HUDEP-2 (cell line): ENCODE measurements at regions not wholly inside any gene's neighbourhood (a gene's known extent, or its start where the extent isn't known, plus 50 kb on each side); places are given as distances from the start of the nearest gene placed in this dataset.
A peak's percentile ranks its signal among the peaks of the same experiment; 100 is the strongest.

Experiments
- DNase-seq, 76 experiments: peaks; one replicate each; lab custom pipeline; 2025; ENCODE audit not compliant: unreplicated experiment in 76 of 76; lab: John Stamatoyannopoulos, UW

DNA sequence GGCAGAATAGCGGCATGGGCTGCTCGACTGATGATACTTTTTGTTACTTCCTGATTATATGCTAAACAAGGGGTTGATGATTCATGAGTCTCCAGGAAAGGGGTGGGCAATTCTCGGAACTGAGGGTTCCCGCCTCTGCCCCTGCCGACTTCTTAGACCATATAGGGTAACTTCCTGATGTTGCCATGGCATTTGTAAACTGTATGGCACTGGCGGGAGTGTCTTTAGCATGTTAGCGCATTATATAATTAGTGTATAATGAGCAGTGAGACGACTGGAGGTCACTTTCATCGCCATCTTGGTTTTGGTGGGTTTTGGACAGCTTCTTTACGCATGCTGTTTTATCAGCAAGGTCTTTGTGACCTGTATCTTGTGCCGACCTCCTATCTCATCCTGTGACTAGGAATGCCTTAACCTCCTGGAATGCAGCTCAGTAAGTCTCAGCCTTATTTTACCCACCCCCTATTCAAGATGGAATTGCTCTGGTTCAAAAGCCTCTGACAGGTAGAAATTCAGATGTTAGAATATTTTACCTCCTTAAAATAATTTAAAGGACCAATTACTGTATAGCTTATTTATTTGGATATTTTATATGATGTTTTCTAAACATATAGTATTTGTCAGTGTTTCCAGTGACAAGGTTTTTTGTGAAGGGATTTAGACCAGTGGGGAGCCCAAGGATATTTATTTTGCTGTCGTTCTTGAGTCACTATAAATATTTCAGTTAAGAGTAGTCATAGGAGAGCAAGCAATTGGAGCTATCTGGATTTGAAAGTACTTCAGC lies 90.1 kb upstream of the PIK3CG start:
- peak in 21 of 76 experiments; percentile 1 to 64 (median 12) for DNase-seq

DNA sequence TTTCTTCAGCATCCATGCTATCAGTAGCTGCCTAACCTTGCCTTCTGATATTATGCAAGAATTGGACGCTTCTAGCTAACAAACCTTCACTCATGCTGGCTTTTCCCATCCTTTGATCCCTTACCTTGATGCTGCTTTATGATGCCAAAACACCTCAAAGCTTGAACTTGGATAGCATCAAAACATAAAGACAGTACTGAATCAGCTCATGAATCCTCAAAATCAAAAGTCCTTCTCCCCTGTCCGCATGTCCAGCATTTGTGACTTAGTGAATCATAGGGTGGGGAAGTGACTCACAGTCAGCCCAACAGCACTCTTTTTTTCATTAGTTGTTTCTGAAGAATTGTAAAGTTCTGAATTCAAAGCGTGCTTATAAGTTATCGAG lies 89.5 kb upstream of the PIK3CG start:
- DNase-seq, result peak in 1 of 76 experiments; percentile 9

DNA sequence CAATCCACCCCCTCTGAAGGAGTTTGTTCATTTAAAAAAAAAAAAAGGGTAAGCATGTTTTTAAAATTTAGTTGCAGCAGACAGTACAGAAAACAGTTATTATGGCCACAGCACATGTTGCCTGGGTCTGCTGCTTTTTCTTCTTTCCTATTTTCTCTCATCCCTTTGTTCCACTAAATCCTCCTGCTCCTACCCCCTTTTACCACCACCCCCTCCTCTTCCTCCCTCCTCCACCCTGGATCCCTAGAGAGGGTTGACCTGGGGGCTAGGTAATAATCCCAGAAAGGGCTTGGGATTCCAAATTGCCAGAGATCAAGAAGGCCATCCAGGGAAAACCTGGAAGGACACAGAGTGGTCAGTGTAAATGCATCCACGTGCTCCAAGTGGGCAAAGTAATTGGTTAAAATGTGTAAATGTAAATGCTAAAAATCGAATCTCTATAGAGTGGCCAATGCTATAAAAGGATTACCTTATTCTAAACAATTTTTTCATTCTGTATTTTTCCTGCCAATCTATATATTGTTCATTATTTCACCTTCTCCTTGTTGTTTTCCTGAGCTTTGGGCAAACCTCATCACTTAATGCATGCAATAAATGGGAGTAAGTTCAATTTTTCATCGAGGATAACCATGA lies 89.0 kb upstream of the PIK3CG start:
- DNase-seq, result no peak

DNA sequence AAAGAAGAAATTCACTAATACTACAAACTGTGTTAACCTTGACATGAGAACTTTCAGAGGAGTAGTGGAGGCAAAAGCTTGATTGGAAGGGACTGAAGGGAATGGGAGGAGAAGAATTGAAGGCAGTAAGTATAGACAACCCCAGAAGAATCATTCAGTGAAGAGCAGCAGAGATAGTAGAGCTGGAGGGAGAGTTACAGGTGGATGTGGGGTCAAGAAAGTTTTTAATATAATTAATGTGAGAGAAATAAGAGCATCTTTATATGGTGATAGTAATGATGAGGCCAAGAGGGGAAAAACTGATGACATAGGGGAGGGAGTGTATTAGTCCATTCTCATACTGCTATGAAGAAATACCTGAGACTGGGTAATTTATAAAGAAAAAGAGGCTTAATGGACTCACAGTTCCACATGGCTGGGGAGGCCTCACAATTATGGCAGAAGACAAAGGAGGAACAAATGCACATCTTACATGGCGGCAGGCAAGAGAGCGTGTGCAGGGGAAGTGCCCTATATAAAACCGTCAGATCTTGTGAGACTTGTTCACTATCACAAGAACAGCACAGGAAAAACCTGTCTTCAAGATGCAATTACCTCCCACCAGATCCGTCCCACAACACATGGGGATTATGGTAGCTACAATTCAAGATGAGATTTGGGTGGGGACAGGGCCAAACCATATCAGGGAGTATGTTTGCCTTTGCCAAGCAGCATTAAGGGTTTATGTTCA lies 88.3 kb upstream of the PIK3CG start:
- DNase-seq, result no peak

DNA sequence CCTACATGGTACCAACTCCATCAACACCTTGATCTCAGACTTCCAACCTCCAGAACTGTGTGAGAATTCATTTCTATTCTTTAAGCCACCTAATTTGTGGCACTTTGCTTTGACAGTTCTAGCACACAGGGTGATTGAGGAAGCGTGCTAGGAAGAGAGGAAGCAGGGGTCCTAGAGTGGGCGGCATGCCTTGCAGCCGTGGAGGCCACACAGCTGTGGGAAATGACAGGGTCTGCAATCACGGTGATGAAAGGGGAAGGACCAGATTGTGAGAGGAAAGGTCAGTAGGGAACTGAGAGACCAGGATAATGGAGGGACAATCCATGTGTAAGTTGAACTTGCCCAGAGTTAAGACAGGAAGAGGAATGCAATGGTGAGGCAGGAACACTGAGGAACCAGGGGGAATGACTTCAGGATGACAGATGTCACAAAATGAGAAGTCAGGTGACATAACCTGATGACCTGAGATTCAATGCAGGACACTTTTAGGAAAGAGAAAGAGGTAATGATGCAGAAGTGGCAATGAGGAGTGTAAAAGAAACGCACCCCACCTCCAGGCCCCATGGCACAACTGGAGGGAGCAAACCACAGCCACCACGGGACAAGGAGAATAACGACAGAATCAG lies 87.3 kb upstream of the PIK3CG start:
- no peak for DNase-seq

DNA sequence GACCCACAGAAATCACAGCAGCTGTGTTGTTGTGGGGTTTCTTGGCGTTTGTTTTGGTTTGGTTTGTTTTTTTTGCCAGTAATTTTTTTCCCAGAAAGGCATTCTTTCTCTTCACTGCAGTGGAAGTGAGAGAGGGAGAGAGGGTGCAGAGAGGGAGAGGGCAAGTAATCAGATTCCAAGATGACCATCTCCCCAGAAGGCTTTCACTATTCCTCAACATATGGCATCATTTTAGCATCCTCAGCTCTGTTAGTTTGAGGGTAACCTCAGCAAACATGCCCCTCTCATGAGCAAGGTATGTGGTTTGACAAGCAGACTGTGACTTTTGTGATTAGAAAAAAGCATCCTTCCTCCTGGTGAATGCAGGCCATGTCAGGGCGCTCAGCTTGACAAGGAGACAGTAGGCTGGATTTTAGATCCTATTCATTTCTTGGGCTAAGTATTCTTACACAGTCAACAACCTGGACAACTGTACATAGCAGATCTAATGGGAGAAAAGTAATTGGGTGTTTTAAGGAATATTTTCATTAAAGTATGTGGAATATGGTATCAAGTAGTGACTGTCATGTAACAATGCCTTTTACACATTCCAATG lies 86.3 kb upstream of the PIK3CG start:
- no peak for DNase-seq

DNA sequence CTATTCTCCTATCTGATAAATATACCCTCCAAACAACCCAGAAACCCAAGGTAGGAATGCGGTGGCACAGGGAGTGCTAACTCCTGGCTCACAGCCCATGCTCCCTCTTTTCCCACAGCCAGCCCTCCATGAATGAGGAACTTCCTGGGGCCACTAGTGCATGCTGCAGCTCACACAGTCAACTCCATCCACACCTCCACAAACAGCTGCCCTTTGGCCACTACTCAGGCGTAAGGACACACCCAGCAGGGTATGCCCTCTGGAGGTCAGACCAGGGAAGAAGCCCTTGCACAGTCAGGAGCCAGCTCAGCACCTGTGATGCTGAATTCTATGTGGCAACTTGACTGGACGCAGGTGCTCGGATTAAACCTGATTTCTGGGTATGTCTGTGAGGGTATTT lies 85.2 kb upstream of the PIK3CG start:
- DNase-seq, result peak in 6 of 76 experiments; percentile 2 to 25 (median 10)

DNA sequence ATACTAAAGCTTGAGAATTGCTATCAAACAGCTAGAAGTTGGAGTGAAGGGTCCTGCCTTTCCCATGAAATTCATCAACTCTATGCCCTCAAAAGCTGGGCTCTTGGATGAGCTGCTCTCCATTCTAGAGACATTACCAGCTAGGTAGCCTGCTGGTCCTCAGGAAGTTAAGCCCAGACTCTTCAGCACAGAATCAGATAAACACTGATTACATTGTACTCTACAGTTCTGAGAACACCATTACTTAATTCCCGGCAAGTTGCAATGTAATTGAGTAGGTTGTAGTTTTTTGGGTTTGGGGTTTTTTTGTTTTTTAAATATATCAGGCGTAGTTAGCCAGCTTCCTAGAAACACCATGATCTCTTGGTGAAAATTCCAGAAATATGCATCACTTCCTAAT lies 84.1 kb upstream of the PIK3CG start:
- no peak for DNase-seq

DNA sequence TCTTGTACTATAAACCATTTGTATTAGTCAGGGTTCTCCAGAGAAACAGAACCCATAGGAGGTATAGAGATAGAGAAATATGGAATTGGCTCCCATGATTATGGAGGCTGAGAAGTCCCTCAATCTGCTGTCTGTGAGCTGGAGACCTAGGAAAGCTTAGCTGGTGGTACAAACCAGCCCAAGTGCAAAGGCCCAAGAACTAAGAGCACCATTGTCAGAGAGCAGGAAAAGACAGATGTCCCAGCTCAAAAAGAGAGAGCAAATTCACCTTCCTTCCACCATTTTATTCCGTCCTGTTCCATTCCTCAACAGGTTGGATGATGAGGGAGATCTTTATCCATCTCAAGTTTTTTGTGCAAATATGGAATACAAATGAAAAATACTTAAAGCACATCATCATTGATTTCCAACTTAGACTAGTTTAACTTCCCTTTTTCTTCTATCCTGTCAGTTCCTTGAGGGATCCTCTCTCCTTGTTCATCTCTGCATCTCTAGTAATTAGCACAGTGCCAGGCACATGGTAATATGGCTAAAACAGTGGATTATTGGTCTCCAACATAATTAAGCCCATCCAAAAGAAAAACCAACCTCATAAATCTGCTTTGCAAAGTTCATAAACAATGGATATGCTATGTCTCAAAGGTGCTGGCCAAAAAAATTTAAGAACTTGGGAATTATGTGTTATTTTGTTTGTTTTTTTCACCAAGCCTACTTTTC lies 83.1 kb upstream of the PIK3CG start:
- no peak for DNase-seq

DNA sequence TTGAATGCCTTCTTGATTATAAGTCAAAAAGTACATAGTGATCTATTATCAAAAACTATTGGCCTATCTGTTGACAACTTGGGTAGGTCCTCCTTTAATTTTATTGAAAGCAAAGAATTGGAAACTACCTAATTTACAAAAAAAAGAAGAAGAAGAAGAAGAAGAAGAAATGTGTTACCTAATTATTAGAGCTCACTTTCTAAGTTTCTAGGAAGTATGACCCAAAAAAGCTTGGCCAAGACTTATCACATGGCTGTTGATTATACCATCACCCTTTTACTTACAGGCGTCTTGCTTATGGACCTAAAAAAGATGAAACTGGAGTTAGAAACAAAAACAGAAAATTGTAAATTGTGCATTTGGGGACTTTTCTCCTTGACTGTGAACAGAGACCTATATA lies 81.8 kb upstream of the PIK3CG start:
- DNase-seq, result no peak

DNA sequence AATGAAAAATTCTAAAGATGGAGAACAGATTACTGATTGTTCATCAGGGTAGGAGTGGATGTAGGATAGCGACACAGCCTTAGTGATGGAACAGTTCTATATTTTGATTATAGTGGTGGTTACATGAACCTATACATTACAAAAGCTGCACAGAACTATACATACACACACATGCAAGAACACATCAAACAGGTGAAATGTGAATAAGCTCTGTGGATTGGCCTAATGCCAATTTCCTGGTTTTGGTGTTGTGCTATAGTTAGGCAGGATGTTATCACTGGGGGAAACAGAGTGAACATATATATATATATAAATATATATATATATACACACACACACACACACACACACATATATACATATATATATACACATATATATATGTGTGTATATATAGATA lies 76.4 kb upstream of the PIK3CG start:
- no peak for DNase-seq

DNA sequence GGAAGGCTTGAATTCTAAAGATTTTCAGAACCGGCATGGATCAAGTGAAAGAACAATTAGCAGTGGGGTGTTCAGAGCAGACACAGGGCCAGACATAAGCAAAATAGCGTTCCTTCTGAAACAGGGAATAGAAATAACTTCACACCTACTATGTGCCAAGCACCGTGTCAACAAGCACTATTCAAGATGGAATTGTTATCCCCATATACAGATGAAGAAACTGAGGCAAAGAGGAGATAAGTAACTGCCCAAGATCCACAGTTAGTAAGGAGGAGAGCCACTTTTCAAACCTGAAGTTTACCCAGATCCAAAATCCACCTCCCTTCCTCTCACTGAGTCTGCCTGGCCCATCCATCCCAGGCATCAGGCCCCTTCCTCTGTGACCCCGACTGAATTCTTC lies 73.6 kb upstream of the PIK3CG start:
- DNase-seq, result no peak

DNA sequence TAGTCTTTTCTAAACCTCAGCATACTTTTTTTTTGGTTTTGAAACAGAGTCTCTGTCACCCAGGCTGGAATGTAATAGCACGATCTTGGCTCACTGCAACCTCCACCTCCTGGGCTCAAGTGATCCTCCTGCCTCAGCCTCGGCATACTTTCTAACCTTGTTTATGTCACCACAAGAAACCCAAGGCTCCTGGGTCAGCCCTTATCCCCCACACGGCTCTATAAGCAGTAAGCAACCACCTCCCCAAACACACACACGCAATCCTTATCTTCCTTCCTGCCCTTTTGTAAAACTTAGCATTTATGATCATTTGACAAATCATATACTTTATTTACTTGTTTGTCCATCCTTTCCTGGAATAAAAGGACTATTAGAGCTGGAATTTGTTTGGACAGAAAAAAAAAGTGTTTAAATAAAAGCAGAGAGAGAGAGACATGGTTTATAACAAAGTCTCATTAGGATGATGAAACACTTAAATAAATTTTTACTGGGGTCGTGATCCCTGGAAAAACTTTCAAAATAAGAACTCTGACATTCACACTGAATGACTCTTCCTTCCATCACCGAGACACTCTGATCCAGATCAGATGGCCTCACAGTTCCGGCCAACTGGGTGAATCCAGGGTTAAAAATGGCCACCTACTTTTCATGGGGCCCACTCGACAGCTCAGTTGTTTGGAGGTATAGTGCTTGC lies 72.7 kb upstream of the PIK3CG start:
- DNase-seq, result no peak

DNA sequence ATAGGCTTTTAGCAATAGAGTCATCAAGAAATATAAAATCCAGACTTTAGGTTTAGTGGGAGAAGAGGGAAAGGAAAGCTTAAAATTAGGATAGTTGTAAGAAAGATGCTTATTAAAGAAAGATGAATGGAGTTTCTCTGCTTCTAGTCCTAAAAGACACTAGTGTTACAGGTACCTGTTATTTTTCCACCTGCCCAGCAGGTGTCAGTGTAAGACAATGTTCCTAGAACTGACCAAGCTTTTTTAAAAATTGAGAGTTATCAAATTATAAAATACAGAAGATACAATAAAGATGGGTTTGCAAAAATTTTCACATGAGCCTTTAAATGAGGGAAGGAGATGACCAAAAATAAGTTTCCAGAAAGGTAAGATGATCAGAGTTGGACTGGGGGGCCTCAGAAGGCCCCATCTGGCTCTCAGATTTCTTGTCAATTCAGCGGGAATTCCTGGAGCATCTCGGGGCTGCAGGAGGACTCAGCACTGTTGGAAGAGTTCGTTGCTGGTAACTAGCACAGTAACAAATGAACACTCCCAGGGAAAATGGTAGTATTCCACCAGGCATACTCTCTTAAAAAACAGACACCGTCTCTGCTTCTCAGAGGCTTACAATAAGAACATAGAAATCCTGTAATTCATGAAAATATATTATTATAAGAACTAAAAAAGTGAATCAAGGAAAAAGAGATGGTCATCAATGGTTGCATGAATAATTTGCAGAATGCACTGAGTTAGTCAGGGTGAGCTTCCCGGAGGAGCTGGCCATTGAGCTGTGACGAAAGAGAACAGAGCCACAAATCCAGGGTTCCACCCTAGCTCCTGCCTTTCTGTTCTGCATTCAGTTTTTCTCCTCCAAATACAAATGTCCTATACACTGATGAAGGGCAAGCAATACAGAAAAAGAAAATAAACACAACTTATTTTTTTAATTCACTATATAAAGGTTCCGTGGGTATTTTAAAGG lies 71.8 kb upstream of the PIK3CG start:
- DNase-seq, result peak in 2 of 76 experiments; percentile 5 to 9

DNA sequence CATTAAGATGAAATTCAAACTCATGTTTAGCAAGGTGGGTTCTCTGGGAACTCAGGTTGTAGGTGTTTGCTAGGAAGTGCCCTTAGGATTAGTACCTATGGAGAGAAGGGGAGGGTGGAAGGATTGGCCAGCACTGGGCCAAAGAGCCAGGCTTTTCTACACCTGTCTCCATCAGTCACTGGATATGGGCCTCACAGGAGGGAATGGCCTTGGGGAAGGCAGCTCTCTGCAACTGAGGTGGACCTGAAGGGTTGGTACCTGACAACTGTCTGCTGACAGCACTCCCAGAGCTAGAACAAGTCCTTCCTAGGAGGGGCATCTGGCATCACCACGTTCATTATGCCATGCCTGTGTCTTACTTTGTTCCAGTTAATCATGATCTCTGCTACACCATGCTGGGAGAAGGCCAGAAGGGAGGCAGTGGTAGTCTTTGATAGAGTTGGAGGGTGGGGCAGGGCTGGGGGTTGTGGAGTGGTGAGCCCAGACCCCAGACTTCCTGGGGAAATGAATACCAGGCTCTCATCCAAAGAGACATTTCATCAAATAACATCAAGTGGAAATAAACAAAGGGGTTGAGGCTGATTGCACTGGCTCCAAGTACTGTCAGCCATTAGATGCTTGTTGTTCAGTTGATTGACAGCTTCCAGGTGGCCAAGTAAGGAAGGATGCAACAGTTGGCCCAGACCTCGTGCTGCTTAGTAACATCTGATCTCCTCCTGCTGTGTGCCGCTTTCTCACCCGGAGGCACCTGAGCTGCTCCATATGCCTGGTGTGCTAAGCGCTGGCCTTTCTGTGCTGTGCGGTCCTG lies 70.6 kb upstream of the PIK3CG start:
- no peak for DNase-seq

DNA sequence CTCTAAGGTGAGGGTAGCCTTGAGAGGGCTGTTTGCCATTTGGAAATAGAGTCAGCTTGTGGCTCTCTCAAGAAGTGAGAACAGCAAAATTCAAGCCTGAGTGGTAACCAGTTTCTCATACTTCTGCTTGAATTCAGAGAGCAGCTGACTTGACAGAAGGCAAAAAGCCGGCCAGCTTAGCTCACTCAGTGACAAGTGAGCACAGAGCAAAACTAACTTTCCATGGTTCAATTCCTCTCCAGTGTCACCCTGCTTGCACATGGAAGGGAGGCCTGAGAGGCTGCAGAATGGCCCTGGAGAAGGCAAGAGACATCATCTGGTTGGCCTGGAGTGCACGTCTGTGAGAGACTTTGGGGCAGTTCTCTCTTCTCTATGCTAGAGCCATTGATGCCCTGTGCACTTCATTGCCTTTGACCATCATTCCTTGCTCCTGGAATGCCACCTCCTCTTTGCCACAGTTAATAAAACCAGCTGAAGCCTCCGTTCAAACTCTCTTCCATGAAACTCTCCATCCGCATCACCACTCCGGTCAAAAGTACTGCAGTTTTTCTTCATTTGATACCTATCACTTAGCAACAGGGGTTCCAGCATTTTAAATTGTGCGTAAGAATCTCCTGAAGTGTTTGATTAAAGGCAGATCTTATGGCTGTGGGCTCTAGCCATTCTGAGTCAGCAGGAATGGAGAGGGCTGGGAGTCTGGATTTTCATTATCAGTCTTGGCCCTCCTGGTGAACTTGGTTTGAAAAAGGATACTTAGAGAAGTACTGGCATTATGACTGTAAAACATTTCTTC lies 69.8 kb upstream of the PIK3CG start:
- no peak for DNase-seq

DNA sequence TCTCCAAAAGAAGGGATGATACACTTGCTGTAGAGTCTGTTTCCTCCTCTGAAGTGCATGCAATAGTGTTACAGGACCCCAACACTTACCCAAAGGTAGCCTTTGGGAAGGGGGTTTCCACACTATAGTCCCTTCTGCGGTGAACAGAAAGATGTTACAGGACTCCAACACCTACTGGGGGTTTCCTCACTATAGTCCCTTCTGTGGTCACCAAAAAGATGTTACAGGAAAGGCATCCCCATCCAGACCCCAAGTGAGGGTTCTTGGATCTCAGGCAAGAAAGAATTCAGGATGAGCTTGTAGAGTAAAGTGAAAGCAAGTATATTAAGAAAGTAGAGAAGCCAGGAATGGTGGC lies 69.2 kb upstream of the PIK3CG start:
- DNase-seq, result no peak
